HUES6 (cell line): ENCODE measurements at regions not wholly inside any gene's neighbourhood (a gene's known extent, or its start where the extent isn't known, plus 50 kb on each side); places are given as distances from the start of the nearest gene placed in this dataset.
"Not testable (repeated sequence)": the region's sequence is repeated elsewhere in the genome, so short reads cannot be mapped to it uniquely, and the experiment has no call there.

Source experiments
- H3K27ac ChIP-seq: 2 replicates; pipeline ENCODE4 v1.7.0; 2013; ENCODE audit warnings: low read depth, mild to moderate bottlenecking, low read length, inconsistent platforms
- H3K27me3 ChIP-seq: 2 replicates; pipeline ENCODE4 v1.6.1; 2013; ENCODE audit warnings: low read length; ENCODE audit not compliant: control insufficient read depth, insufficient read depth
- H3K36me3 ChIP-seq: 2 replicates; pipeline ENCODE4 v1.6.1; 2013; ENCODE audit warnings: low read length; ENCODE audit not compliant: control insufficient read depth, insufficient read depth
- H3K4me1 ChIP-seq: 2 replicates; pipeline ENCODE4 v1.6.1; 2013; ENCODE audit warnings: low read length; ENCODE audit not compliant: control insufficient read depth, insufficient read depth
- H3K4me3 ChIP-seq: 2 replicates; pipeline ENCODE4 v1.5.1; 2013; ENCODE audit warnings: low read depth, low read length
- H3K9ac ChIP-seq: one replicate; pipeline ENCODE4 v1.6.1; 2013; ENCODE audit warnings: mild to moderate bottlenecking, low read length
- H3K9me3 ChIP-seq: 2 replicates; pipeline ENCODE4 v1.6.1; 2013; ENCODE audit warnings: low read depth, low read length; ENCODE audit not compliant: control insufficient read depth, insufficient read depth

- Histone ChIP-seq H3K27ac (no peak overlapping the region), H3K4me1 (peaks cover 3% of the 10 kb centered on the region; the same call in 1 of the 2 replicates), H3K4me3 (no peak overlapping the region), H3K36me3 (no peaks in the 10 kb centered on the region), H3K27me3 (no peaks in the 10 kb centered on the region), H3K9ac (no peak overlapping the region), H3K9me3 (no peaks in the 10 kb centered on the region)
These were observed 125.1 kb upstream of the TNP1 start for GRCh38 chr2:216984937-216985336.

DNA sequence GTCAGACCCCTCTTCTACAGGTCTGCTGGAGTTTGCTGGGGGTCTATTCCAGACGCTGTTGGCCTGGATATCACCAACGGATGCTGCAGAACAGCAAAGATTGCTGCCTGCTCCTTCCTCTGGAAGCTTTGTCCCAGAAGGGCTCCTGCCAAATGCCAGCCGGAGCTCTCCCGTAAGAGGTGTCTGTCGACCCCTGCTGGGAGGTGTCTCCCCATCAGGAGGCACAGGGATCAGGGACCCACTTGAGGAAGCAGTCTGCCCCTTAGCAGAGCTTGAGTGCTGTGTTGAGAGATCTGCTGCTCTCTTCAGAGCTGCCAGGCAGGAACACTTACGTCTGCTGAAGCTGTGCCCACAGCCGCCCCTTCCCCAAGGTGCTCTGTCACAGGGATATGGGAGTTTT, 122.1 kb upstream of the TNP1 start:
- not testable (repeated sequence) for H3K9ac ChIP-seq, H3K27ac ChIP-seq, H3K9me3 ChIP-seq, H3K4me3 ChIP-seq, H3K36me3 ChIP-seq, H3K4me1 ChIP-seq, H3K27me3 ChIP-seq

- H3K9ac ChIP-seq, H3K4me3 ChIP-seq, H3K27ac ChIP-seq, H3K9me3 ChIP-seq, H3K4me1 ChIP-seq, H3K27me3 ChIP-seq, H3K36me3 ChIP-seq: not testable (repeated sequence)
These were observed 120.6 kb upstream of the TNP1 start for GRCh38 chr2:216980510-216980909.

GRCh38 chr2:216974321-216975302, 114.7 kb upstream of the TNP1 start:
- no peaks in the 10 kb centered on the region for H3K27me3 ChIP-seq
- no peak overlapping the region for H3K4me3 ChIP-seq
- no peaks in the 10 kb centered on the region for H3K4me1 ChIP-seq
- no peaks in the 10 kb centered on the region for H3K36me3 ChIP-seq
- H3K27ac ChIP-seq: no peak overlapping the region
- H3K9ac ChIP-seq: no peak overlapping the region
- no peaks in the 10 kb centered on the region for H3K9me3 ChIP-seq

DNA sequence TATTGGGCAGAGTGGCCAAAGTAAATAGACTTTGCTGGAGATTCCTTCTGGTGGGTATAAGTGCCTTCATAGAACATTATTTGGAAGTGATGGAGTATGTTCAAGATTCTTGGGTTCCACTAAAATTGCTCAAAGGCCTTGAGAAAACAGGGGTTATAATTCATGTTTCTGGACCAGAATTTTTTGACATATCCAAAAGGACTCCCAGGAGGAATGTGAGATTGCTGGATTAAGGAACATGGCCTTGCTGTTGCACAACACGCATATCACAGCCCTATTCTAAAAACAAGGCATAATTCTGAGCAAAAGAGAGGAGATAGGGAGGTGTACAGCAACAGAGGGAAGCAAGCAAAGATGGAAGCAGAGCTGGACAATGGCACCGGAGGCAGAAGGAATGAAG, 111.7 kb upstream of the TNP1 start:
- H3K4me1 ChIP-seq: no peaks in the 10 kb centered on the region
- no peaks in the 10 kb centered on the region for H3K36me3 ChIP-seq
- H3K4me3 ChIP-seq: no peak overlapping the region
- no peak overlapping the region for H3K27ac ChIP-seq
- H3K9ac ChIP-seq: no peak overlapping the region
- H3K9me3 ChIP-seq: no peaks in the 10 kb centered on the region
- H3K27me3 ChIP-seq: peaks cover 5% of the 10 kb centered on the region; the same call in 1 of the 2 replicates

- Histone ChIP-seq H3K9me3 (no peaks in the 10 kb centered on the region), H3K9ac (no peak overlapping the region), H3K4me3 (no peak overlapping the region), H3K27ac (no peak overlapping the region), H3K27me3 (peaks cover 5% of the 10 kb centered on the region; the same call in 1 of the 2 replicates), H3K4me1 (no peaks in the 10 kb centered on the region), H3K36me3 (no peaks in the 10 kb centered on the region)
These were observed 110.6 kb upstream of the TNP1 start for GRCh38 chr2:216970359-216970915.

DNA sequence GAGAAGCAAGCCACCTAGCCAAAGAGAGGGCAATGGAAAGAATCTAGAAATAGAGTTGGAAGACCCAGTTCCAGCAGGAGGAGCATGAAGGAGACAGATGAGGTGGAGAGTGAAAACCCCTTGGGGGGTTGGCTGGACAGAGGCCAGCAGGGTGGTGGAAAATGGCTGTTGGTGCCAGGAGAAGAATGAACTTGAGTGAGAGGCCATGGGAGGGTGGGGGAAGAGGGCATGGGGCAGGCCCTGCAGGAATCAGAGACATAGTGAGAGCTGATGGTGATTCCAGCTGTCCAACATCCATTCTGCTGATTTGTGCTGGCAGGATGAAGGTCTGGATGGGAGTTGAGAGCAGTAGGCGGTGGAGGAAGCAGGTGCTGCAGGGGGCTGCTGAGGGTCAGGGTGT, 108.0 kb upstream of the TNP1 start:
- Histone ChIP-seq H3K27me3 (peaks cover 5% of the 10 kb centered on the region; the same call in 1 of the 2 replicates), H3K9ac (no peak overlapping the region), H3K4me3 (no peak overlapping the region), H3K4me1 (no peaks in the 10 kb centered on the region), H3K9me3 (no peaks in the 10 kb centered on the region), H3K27ac (no peak overlapping the region), H3K36me3 (no peaks in the 10 kb centered on the region)

GRCh38 chr2:216960671-216961268, 100.9 kb upstream of the TNP1 start:
- Histone ChIP-seq H3K27ac (no peak overlapping the region), H3K4me3 (no peak overlapping the region), H3K27me3 (no peaks in the 10 kb centered on the region), H3K36me3 (no peaks in the 10 kb centered on the region), H3K9me3 (no peaks in the 10 kb centered on the region), H3K4me1 (no peaks in the 10 kb centered on the region), H3K9ac (no peak overlapping the region)

- Histone ChIP-seq H3K4me1 (no peaks in the 10 kb centered on the region), H3K9ac (no peak overlapping the region), H3K9me3 (no peaks in the 10 kb centered on the region), H3K27me3 (no peaks in the 10 kb centered on the region), H3K27ac (no peak overlapping the region), H3K36me3 (no peaks in the 10 kb centered on the region), H3K4me3 (no peak overlapping the region)
These were observed 99.6 kb upstream of the TNP1 start for GRCh38 chr2:216959433-216959832.

GRCh38 chr2:216956820-216957493, 97.1 kb upstream of the TNP1 start:
- no peaks in the 10 kb centered on the region for H3K4me1 ChIP-seq
- no peak overlapping the region for H3K4me3 ChIP-seq
- H3K27ac ChIP-seq: no peak overlapping the region
- no peaks in the 10 kb centered on the region for H3K9me3 ChIP-seq
- H3K36me3 ChIP-seq: no peaks in the 10 kb centered on the region
- no peak overlapping the region for H3K9ac ChIP-seq
- H3K27me3 ChIP-seq: no peaks in the 10 kb centered on the region
